Testis (tissue), 2 donors: ENCODE measurements at regions not wholly inside any gene's neighbourhood (a gene's known extent, or its start where the extent isn't known, plus 50 kb on each side); places are given as distances from the start of the nearest gene placed in this dataset.

Experiments used
- DNase-seq: peaks from one replicate; pipeline ENCODE4 v3.0.0-alpha.2; 2019
- H3K27ac ChIP-seq, 2 donors: fragments of 200-600 bp; sonication (generic); one replicate each; pipeline ENCODE4 v1.5.1; 2019
- H3K27me3 ChIP-seq: fragments of 200-600 bp; sonication (generic); one replicate; pipeline ENCODE4 v1.5.1; 2019
- H3K36me3 ChIP-seq: fragments of 200-600 bp; sonication (generic); one replicate; pipeline ENCODE4 v1.5.1; 2017; ENCODE audit warnings: low read depth; ENCODE audit errors: missing control alignments
- H3K4me1 ChIP-seq: fragments of 200-600 bp; sonication (generic); one replicate; pipeline ENCODE4 v1.5.1; 2019
- H3K4me3 ChIP-seq, 2 donors: fragments of 200-600 bp; sonication (generic); one replicate each; pipeline ENCODE4 v1.5.1; 2017 to 2019
- H3K9me3 ChIP-seq: fragments of 200-600 bp; sonication (generic); one replicate; pipeline ENCODE4 v1.5.1; 2017
- POLR2A ChIP-seq: fragments of 450-650 bp; IDR thresholded peaks from one replicate; pipeline ENCODE4 v1.6.1; 2017; ENCODE audit warnings: antibody characterized with exemption, mild to moderate bottlenecking, moderate library complexity
- WGBS, 2 donors: methylation state at CpG; one replicate each; pipeline ENCODE4 v1.1.5; 2018; 5-methylcytosine and 5-hydroxymethylcytosine counted together
- intact Hi-C: fragments of 100-400 bp; cut with DNase I; formaldehyde crosslinking; loops from one replicate; pipeline ENCODE4 v1.15.1; 2023; ENCODE audit warnings: low total_unique reads
- TF ChIP-seq, protein P1 (sequence below), 3 experiments: fragments of 450-650 bp in 2 of 3; fragments of 200-600 bp in 1 of 3; sonication (generic) in 1 of 3; IDR thresholded peaks; one replicate each; pipeline ENCODE4 v1.5.1; 2016 to 2019; ENCODE audit warnings: antibody characterized with exemption in 3 of 3, mild to moderate bottlenecking in 2 of 3, moderate library complexity in 1 of 3

DNA sequence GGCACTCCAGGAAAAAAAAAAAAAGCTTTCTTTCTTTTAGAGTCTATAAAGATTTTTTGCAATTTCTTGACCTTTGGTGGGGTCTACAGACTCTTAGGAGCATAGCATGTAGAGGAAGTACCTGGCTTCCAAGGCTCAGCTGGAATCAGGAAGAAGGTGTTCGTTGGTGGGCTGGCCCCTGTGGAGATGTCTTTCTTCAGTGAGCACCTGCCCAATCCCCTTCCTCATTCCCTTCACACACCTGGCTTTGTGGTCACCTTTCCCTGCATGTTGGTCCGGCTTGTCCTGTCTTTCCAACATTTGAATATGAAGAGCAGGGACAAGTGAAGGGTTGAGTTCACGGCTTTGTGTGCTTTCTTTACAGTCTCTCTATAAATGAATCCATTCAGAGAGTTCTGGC lies 352.4 kb downstream of the HAPSTR1 start:
- intact Hi-C loops: no loop called here
- TF ChIP-seq POLR2A: no peak
- TF ChIP-seq, protein P1, sequence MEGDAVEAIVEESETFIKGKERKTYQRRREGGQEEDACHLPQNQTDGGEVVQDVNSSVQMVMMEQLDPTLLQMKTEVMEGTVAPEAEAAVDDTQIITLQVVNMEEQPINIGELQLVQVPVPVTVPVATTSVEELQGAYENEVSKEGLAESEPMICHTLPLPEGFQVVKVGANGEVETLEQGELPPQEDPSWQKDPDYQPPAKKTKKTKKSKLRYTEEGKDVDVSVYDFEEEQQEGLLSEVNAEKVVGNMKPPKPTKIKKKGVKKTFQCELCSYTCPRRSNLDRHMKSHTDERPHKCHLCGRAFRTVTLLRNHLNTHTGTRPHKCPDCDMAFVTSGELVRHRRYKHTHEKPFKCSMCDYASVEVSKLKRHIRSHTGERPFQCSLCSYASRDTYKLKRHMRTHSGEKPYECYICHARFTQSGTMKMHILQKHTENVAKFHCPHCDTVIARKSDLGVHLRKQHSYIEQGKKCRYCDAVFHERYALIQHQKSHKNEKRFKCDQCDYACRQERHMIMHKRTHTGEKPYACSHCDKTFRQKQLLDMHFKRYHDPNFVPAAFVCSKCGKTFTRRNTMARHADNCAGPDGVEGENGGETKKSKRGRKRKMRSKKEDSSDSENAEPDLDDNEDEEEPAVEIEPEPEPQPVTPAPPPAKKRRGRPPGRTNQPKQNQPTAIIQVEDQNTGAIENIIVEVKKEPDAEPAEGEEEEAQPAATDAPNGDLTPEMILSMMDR (IDR thresholded peaks at IDR 0.05): no peak
- H3K4me1 ChIP-seq: no peaks in the 10 kb centered on the region
- H3K4me3 ChIP-seq: no peak overlapping the region
- DNase-seq: no peak
- H3K27me3 ChIP-seq: no peaks in the 10 kb centered on the region
- 62 to 89% methylated on average over 3 of the region's 3 CpGs for WGBS, 2 donors
- H3K36me3 ChIP-seq: no peaks in the 10 kb centered on the region
- no peaks in the 10 kb centered on the region for H3K9me3 ChIP-seq
- no peak overlapping the region for H3K27ac ChIP-seq

DNA sequence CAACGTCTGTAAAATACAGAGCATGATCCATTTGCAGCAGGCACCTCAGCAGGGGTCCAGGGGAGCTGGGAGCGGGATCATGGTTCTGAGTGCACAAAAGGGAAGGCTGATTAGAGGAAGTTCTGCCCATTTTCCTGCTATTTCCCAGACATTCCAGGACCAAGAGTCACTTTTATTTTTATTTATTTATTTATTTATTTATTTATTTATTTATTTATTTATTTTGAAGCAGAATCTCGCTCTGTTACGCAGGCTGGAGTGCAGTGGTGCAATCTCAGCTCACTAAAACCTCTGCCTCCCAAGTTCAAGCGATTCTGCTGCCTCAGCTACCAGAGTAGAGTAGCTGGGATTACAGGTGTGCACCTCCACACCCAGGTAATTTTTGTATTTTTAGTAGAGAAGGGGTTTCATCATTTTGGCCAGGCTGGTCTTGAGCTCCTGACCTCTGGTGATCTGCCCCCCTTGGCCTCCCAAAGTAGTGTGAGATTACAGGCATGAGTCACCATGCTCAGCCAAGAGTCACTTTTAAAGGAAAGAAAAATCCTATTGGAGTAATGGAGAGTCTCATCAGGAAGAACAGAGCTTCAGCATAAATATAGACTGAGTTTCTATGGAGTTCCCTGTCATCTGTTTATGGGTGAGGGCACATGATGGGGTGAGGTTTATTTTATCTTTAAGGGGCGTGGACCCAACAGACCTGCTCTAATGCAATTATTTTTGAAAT lies 355.2 kb downstream of the HAPSTR1 start:
- no peak for DNase-seq
- Histone ChIP-seq H3K4me1 (no peaks in the 10 kb centered on the region), H3K36me3 (no peaks in the 10 kb centered on the region), H3K9me3 (no peaks in the 10 kb centered on the region), H3K4me3 (no peak overlapping the region), H3K27ac (no peak overlapping the region), H3K27me3 (no peaks in the 10 kb centered on the region)
- intact Hi-C loops: no loop called here
- WGBS, 2 donors: 77 to 86% methylated on average over 6 of the region's 6 CpGs
- no peak for TF ChIP-seq POLR2A
- TF ChIP-seq, protein P1 (IDR thresholded peaks at IDR 0.05): no peak

DNA sequence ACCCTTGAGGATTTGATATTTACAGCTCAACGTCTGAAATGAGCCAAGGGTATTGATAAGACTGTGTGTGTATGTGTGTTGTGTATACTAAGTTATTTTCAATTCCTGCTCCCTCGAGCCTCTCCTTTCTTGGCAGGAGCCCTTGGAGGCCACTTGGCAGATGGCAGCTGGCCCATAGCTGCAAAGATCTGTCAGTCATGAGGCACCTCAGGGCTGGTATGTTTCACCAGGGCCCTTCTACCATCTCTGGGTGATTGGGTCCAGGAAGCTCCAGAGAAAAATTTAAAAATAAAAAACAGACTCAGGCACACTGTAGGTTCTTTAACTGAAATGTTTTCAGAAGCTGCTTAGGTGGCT lies 355.7 kb downstream of the HAPSTR1 start:
- intact Hi-C loops: no loop called here
- DNase-seq: no peak

DNA sequence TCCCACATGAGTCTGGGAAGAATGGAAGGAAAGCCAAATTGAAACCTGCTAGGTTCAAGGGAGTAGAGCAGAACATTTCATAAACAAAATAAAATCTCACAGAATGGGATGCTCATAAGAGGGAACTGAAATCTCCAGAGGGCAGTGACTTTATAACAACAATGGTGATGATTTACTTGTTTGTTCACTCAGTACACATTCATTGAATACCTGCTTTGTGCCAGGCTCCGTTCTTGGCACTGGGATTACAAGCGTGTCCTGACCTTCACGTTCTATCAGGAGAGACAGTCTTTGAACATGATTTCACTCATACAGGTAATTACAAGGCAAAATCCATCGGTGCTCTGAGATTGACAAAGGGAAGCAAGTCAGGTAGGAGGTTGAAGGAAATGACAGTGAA lies 356.3 kb downstream of the HAPSTR1 start:
- no peaks in the 10 kb centered on the region for H3K27me3 ChIP-seq
- H3K9me3 ChIP-seq: no peaks in the 10 kb centered on the region
- no peak for TF ChIP-seq POLR2A
- TF ChIP-seq, protein P1 (IDR thresholded peaks at IDR 0.05): no peak
- WGBS, 2 donors: 77 to 91% methylated on average over 4 of the region's 4 CpGs
- no peak for DNase-seq
- no peak overlapping the region for H3K27ac ChIP-seq
- H3K4me1 ChIP-seq: no peaks in the 10 kb centered on the region
- H3K36me3 ChIP-seq: no peaks in the 10 kb centered on the region
- no peak overlapping the region for H3K4me3 ChIP-seq
- intact Hi-C loops: no loop called here

More for the DNA sequence above, 355.7 kb downstream of the HAPSTR1 start:
- WGBS, 2 donors: 37 to 41% methylated on average over 2 of the region's 2 CpGs
- TF ChIP-seq POLR2A: no peak
- TF ChIP-seq, protein P1 (IDR thresholded peaks at IDR 0.05): no peak
- H3K27ac ChIP-seq: no peak overlapping the region
- no peaks in the 10 kb centered on the region for H3K9me3 ChIP-seq
- no peaks in the 10 kb centered on the region for H3K27me3 ChIP-seq
- no peak overlapping the region for H3K4me3 ChIP-seq
- no peaks in the 10 kb centered on the region for H3K36me3 ChIP-seq
- no peaks in the 10 kb centered on the region for H3K4me1 ChIP-seq

DNA sequence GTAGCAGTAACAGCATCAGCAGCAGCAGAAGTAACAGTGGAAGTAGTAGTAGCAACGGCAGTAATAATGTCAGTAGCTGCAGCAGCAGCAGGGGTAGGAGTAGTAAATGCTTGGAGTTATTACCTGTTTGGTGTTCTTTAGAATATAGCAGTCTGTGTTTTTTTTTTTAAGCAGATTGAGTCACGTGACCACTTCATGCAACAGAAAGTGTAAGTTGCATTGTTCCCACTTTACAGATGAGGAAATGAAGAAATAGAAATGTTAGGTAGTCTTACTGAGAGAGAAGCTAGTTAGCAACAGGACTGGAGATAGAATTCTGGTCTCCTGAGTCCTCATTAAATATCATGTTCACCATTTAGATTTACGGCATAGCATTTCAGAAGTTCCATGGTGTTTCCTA lies 358.2 kb downstream of the HAPSTR1 start:
- no peaks in the 10 kb centered on the region for H3K4me1 ChIP-seq
- H3K27me3 ChIP-seq: no peaks in the 10 kb centered on the region
- WGBS, 2 donors: 89 to 94% methylated on average over 3 of the region's 3 CpGs
- intact Hi-C loops: no loop called here
- H3K4me3 ChIP-seq: no peak overlapping the region
- DNase-seq: no peak
- H3K36me3 ChIP-seq: no peaks in the 10 kb centered on the region
- H3K9me3 ChIP-seq: no peaks in the 10 kb centered on the region
- H3K27ac ChIP-seq: no peak overlapping the region
- TF ChIP-seq, protein P1 (IDR thresholded peaks at IDR 0.05): no peak
- TF ChIP-seq POLR2A: no peak
